Endodermal cell (in vitro differentiated cells): ENCODE measurements at regions not wholly inside any gene's neighbourhood (a gene's known extent, or its start where the extent isn't known, plus 50 kb on each side); places are given as distances from the start of the nearest gene placed in this dataset.
"Not testable (repeated sequence)": the region's sequence is repeated elsewhere in the genome, so short reads cannot be mapped to it uniquely, and the experiment has no call there.

ENCODE experiments used
- DNase-seq: peaks from one replicate; pipeline ENCODE4 v3.0.0-alpha.2; 2017
- H3K27ac ChIP-seq: 2 replicates; pipeline ENCODE4 v1.5.1; 2013; ENCODE audit warnings: mild to moderate bottlenecking, low read depth, low read length, moderate library complexity
- H3K27me3 ChIP-seq: 2 replicates; pipeline ENCODE4 v1.6.1; 2013; ENCODE audit warnings: mild to moderate bottlenecking, low read length, moderate library complexity; ENCODE audit not compliant: insufficient read depth, control insufficient read depth, poor library complexity, severe bottlenecking
- H3K36me3 ChIP-seq: 2 replicates; pipeline ENCODE4 v1.7.0; 2013; ENCODE audit warnings: mild to moderate bottlenecking, low read length, moderate library complexity; ENCODE audit not compliant: control insufficient read depth, insufficient read depth
- H3K4me1 ChIP-seq: one replicate; pipeline ENCODE4 v1.7.0; 2013; ENCODE audit warnings: low read length; ENCODE audit not compliant: control insufficient read depth, insufficient read depth
- H3K4me3 ChIP-seq: 2 replicates; pipeline ENCODE4 v1.5.1; 2013; ENCODE audit warnings: mild to moderate bottlenecking, low read length, moderate library complexity
- H3K9ac ChIP-seq: 2 replicates; pipeline ENCODE4 v1.6.1; 2013; ENCODE audit warnings: mild to moderate bottlenecking, low read length, moderate library complexity; ENCODE audit not compliant: poor library complexity, severe bottlenecking; ENCODE audit errors: extremely low read depth
- H3K9me3 ChIP-seq: 2 replicates; pipeline ENCODE4 v1.6.1; 2013; ENCODE audit warnings: mild to moderate bottlenecking, low read length, moderate library complexity; ENCODE audit not compliant: control insufficient read depth
- H3K27ac Mint-ChIP-seq: 2 replicates; pipeline ENCODE4 v1.8.0; 2020; ENCODE audit warnings: mixed read lengths
- H3K27me3 Mint-ChIP-seq: 2 replicates; pipeline ENCODE4 v1.8.0; 2021; ENCODE audit warnings: mild to moderate bottlenecking, mixed read lengths; ENCODE audit not compliant: insufficient read depth
- H3K36me3 Mint-ChIP-seq: 2 replicates; pipeline ENCODE4 v1.8.0; 2020; ENCODE audit warnings: low read depth, mixed read lengths
- H3K4me1 Mint-ChIP-seq: 2 replicates; pipeline ENCODE4 v1.8.0; 2020; ENCODE audit warnings: mixed read lengths
- H3K4me3 Mint-ChIP-seq: 2 replicates; pipeline ENCODE4 v1.8.0; 2020; ENCODE audit warnings: mild to moderate bottlenecking, moderate library complexity, mixed read lengths
- H3K9me3 Mint-ChIP-seq: 2 replicates; pipeline ENCODE4 v1.8.0; 2020; ENCODE audit warnings: mild to moderate bottlenecking, mixed read lengths
- CTCF ChIP-seq: fragments of 200-600 bp; sonication (generic); conservative IDR thresholded peaks from 2 replicates; pipeline ENCODE4 v1.5.0; 2021; ENCODE audit warnings: antibody characterized with exemption, mild to moderate bottlenecking
- WGBS, 2 experiments: methylation state at CpG; one replicate each; pipeline versions ENCODE4 v1.1.5 to v1.1.7; 2013; ENCODE audit warnings: missing lambda C conversion rate in 2 of 2, mixed read lengths in 1 of 2; ENCODE audit not compliant: insufficient coverage in 1 of 2, insufficient read length in 1 of 2; 5-methylcytosine and 5-hydroxymethylcytosine counted together

GRCh38 chr20:10115021-10115420, 80.2 kb downstream of the ANKEF1 start:
- H3K36me3 Mint-ChIP-seq = no peaks in the 10 kb centered on the region
- Histone ChIP-seq H3K27ac (no peak overlapping the region), H3K9ac (no peak overlapping the region), H3K27me3 (no peaks in the 10 kb centered on the region), H3K4me1 (no peaks in the 10 kb centered on the region), H3K9me3 (no peaks in the 10 kb centered on the region), H3K4me3 (no peak overlapping the region), H3K36me3 (no peaks in the 10 kb centered on the region)
- no peak for TF ChIP-seq CTCF
- no peak for DNase-seq
- H3K27ac Mint-ChIP-seq = no peak overlapping the region
- H3K4me1 Mint-ChIP-seq = no peaks in the 10 kb centered on the region
- no peaks in the 10 kb centered on the region for H3K9me3 Mint-ChIP-seq
- H3K4me3 Mint-ChIP-seq = no peak overlapping the region
- 100% methylated on average over 1 of the region's 1 CpG; no CpG with 5 or more reads in 1 of the 2 experiments for WGBS, 2 experiments
- H3K27me3 Mint-ChIP-seq = no peaks in the 10 kb centered on the region

- DNase-seq = no peak
- Mint-ChIP-seq H3K27ac (no peak overlapping the region), H3K27me3 (no peaks in the 10 kb centered on the region), H3K36me3 (peaks cover under 1% of the 10 kb centered on the region), H3K4me3 (no peak overlapping the region), H3K4me1 (no peaks in the 10 kb centered on the region), H3K9me3 (peaks cover 22% of the 10 kb centered on the region)
- no peaks in the 10 kb centered on the region for H3K4me1 ChIP-seq
- H3K9ac ChIP-seq = no peak overlapping the region
- H3K9me3 ChIP-seq = peaks cover 3% of the 10 kb centered on the region
- no peaks in the 10 kb centered on the region for H3K27me3 ChIP-seq
- H3K27ac ChIP-seq = no peak overlapping the region
- no peak overlapping the region for H3K4me3 ChIP-seq
- WGBS, 2 experiments = 89% methylated on average over 3 of the region's 3 CpGs
- no peaks in the 10 kb centered on the region for H3K36me3 ChIP-seq
- TF ChIP-seq CTCF = no peak
Observed at GRCh38 chr20:10119336-10119735, 84.5 kb downstream of the ANKEF1 start.

- not testable (repeated sequence) for H3K4me3 Mint-ChIP-seq, H3K36me3 Mint-ChIP-seq, H3K4me1 Mint-ChIP-seq, H3K4me1 ChIP-seq, H3K9ac ChIP-seq, H3K4me3 ChIP-seq, DNase-seq, H3K27me3 Mint-ChIP-seq, H3K36me3 ChIP-seq, H3K27me3 ChIP-seq, H3K27ac ChIP-seq, H3K27ac Mint-ChIP-seq
- peaks cover 11% of the 10 kb centered on the region for H3K9me3 ChIP-seq
- 84 to 88% methylated on average over 3 of the region's 3 CpGs for WGBS, 2 experiments
- H3K9me3 Mint-ChIP-seq = peaks cover 38% of the 10 kb centered on the region
Observed at GRCh38 chr20:10124883-10125282, 90.1 kb downstream of the ANKEF1 start.

- peaks cover 38% of the 10 kb centered on the region for H3K9me3 Mint-ChIP-seq
- 95% methylated on average over 1 of the region's 1 CpG; no CpG with 5 or more reads in 1 of the 2 experiments for WGBS, 2 experiments
- Histone ChIP-seq H3K4me1 (no peaks in the 10 kb centered on the region), H3K4me3 (no peak overlapping the region), H3K9me3 (peaks cover 11% of the 10 kb centered on the region), H3K27me3 (no peaks in the 10 kb centered on the region), H3K27ac (no peak overlapping the region), H3K9ac (no peak overlapping the region), H3K36me3 (no peaks in the 10 kb centered on the region)
- no peaks in the 10 kb centered on the region for H3K27me3 Mint-ChIP-seq
- TF ChIP-seq CTCF = no peak
- no peaks in the 10 kb centered on the region for H3K4me1 Mint-ChIP-seq
- peaks cover 2% of the 10 kb centered on the region for H3K36me3 Mint-ChIP-seq
- no peak overlapping the region for H3K4me3 Mint-ChIP-seq
- DNase-seq = no peak
- H3K27ac Mint-ChIP-seq = no peak overlapping the region
Observed at GRCh38 chr20:10125757-10126156, 91.0 kb downstream of the ANKEF1 start.
